KMS-11 (cell line): ENCODE measurements at regions not wholly inside any gene's neighbourhood (a gene's known extent, or its start where the extent isn't known, plus 50 kb on each side); places are given as distances from the start of the nearest gene placed in this dataset.

ENCODE experiments used
- H2AFZ ChIP-seq: fragments of 200-600 bp; sonication (generic); 2 replicates; pipeline ENCODE4 v1.6.1; 2016; ENCODE audit warnings: antibody characterized with exemption, mixed run types, low read depth
- H3K27ac ChIP-seq: fragments of 200-600 bp; sonication (generic); 2 replicates; pipeline ENCODE4 v1.6.1; 2016; ENCODE audit warnings: mild to moderate bottlenecking, mixed run types
- H3K27me3 ChIP-seq: fragments of 200-600 bp; sonication (generic); 2 replicates; pipeline ENCODE4 v1.6.1; 2017; ENCODE audit warnings: mild to moderate bottlenecking, low read depth, mixed run types, moderate library complexity; ENCODE audit not compliant: insufficient read depth
- H3K36me3 ChIP-seq: fragments of 200-600 bp; sonication (generic); 2 replicates; pipeline ENCODE4 v1.6.1; 2017; ENCODE audit warnings: mild to moderate bottlenecking, mixed run types; ENCODE audit not compliant: insufficient read depth
- H3K4me1 ChIP-seq: fragments of 200-600 bp; sonication (generic); 2 replicates; pipeline ENCODE4 v1.6.1; 2016; ENCODE audit warnings: mild to moderate bottlenecking, low read depth, mixed run types; ENCODE audit not compliant: poor library complexity, severe bottlenecking
- H3K4me2 ChIP-seq: fragments of 200-600 bp; sonication (generic); 2 replicates; pipeline ENCODE4 v1.7.0; 2016; ENCODE audit warnings: mild to moderate bottlenecking, mixed run types
- H3K4me3 ChIP-seq: fragments of 200-600 bp; sonication (generic); IDR thresholded peaks from 2 replicates; pipeline ENCODE4 v1.6.1; 2017; ENCODE audit warnings: low read depth, low read length, mixed read lengths; ENCODE audit not compliant: insufficient read depth
- H3K79me2 ChIP-seq: fragments of 200-600 bp; sonication (generic); 2 replicates; pipeline ENCODE4 v1.6.1; 2016; ENCODE audit warnings: low read depth, mixed run types; ENCODE audit not compliant: insufficient read depth
- H3K9ac ChIP-seq: fragments of 200-600 bp; sonication (generic); 2 replicates; pipeline ENCODE4 v1.6.1; 2016; ENCODE audit warnings: mild to moderate bottlenecking, mixed run types
- H4K20me1 ChIP-seq: fragments of 200-600 bp; sonication (generic); 2 replicates; pipeline ENCODE4 v1.6.1; 2016; ENCODE audit warnings: mild to moderate bottlenecking, mixed run types; ENCODE audit not compliant: insufficient read depth
- TF ChIP-seq, protein P1 (sequence below): fragments of 200-600 bp; sonication (generic); conservative IDR thresholded peaks from 2 replicates; pipeline ENCODE4 v1.6.1; 2017; ENCODE audit warnings: low read depth, mild to moderate bottlenecking, antibody characterized with exemption, low read length, moderate library complexity, mixed read lengths

DNA sequence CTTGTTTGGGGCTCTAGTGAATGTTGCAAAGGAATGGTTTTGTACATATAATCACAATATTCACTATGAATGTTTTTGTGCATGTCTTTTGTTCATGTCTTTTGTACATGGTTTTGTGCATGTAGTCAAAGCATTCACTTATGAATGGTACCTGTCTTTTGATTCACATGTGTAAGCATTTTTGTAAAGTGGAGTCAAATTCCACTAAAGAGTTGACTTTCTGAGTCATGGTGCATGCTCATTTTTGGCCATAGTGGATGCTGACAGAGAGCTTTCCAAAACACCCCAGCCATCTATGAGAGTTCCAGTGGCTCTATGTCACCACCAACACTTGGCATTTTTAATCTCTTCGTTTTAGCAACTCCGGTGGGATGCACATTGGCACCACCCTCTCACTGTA is 1185.9 kb upstream of the TMEM132C start:
- no peak overlapping the region for H2AFZ ChIP-seq
- no peaks in the 10 kb centered on the region for H4K20me1 ChIP-seq
- TF ChIP-seq, protein P1, sequence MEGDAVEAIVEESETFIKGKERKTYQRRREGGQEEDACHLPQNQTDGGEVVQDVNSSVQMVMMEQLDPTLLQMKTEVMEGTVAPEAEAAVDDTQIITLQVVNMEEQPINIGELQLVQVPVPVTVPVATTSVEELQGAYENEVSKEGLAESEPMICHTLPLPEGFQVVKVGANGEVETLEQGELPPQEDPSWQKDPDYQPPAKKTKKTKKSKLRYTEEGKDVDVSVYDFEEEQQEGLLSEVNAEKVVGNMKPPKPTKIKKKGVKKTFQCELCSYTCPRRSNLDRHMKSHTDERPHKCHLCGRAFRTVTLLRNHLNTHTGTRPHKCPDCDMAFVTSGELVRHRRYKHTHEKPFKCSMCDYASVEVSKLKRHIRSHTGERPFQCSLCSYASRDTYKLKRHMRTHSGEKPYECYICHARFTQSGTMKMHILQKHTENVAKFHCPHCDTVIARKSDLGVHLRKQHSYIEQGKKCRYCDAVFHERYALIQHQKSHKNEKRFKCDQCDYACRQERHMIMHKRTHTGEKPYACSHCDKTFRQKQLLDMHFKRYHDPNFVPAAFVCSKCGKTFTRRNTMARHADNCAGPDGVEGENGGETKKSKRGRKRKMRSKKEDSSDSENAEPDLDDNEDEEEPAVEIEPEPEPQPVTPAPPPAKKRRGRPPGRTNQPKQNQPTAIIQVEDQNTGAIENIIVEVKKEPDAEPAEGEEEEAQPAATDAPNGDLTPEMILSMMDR = no peak
- no peak overlapping the region for H3K4me3 ChIP-seq
- no peak overlapping the region for H3K4me2 ChIP-seq
- no peaks in the 10 kb centered on the region for H3K79me2 ChIP-seq
- H3K27me3 ChIP-seq = no peaks in the 10 kb centered on the region
- H3K27ac ChIP-seq = no peak overlapping the region
- no peak overlapping the region for H3K9ac ChIP-seq
- no peaks in the 10 kb centered on the region for H3K36me3 ChIP-seq
- H3K4me1 ChIP-seq = peaks cover 12% of the 10 kb centered on the region

DNA sequence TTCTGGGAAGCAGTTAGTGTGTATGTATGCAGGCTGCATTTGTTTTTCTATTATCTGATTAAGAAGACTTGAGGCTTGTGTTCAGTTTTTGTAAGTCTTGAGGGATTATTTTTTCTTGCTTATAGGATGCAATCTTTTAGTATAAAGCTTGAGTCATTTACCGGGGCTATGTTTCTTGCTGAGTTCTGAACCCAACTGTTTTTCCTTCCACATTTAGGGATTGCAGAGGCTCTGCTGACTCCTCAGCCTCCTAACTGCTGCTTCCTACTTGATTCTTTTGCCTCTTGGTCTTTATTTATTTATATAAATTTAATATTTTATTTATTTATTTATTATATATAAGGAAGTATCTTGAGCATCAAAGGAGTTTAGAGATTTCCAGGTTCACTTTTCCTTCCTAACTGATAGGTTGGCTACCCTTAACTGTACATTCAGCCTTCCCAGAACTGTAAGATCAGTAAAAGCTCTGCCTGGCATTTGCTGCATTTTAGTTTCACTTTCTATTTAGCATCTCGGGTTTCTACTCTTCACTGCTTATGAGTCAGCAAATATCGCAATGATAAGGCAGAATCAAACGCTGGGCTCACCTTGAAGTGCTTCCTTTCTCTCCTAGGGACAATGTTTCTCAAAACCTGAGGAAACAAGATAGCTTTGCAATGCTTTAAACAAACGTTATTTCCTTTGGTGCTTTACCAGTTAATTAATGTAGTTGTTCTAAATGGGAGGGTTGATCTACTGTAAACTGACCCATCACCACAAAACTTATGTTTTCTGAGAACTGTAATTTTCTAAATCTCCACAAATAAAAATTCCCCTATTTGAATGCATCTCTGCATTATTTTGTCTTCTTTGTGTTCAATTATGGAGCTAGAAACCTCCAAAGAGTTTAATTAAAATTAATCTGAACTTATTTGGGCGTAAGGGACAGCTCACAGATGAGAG is 1183.7 kb upstream of the TMEM132C start:
- Histone ChIP-seq H3K4me1 (peaks cover 12% of the 10 kb centered on the region), H2AFZ (peak overlapping the region; percentile 82), H3K27me3 (no peaks in the 10 kb centered on the region), H3K9ac (peak overlapping the region; percentile 66; the same call in 1 of the 2 replicates), H4K20me1 (no peaks in the 10 kb centered on the region), H3K4me2 (peak overlapping the region; percentile 57), H3K4me3 (no peak overlapping the region), H3K27ac (peak overlapping the region; percentile 79), H3K36me3 (no peaks in the 10 kb centered on the region), H3K79me2 (no peaks in the 10 kb centered on the region)
- TF ChIP-seq, protein P1 = no peak

DNA sequence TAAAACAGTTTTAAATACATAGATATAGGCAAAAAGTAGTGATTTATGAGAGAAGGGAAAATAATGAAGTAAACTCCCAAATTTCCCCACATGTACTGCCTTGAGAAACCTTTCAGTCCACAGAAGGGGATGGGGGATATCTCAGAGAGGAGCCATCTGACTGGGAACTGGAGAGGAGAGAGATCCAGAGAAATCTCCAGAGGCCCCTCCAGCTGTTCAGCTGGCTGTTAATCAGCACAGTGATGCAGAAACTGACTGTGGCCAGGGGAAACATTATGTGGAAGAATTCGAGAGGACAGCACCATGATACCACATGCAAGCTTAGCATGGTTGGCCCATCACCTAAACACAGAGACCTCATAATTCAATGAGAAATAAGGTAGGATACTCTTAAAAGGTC is 1165.9 kb upstream of the TMEM132C start:
- TF ChIP-seq, protein P1 = no peak
- no peaks in the 10 kb centered on the region for H3K79me2 ChIP-seq
- H2AFZ ChIP-seq = no peak overlapping the region
- H4K20me1 ChIP-seq = no peaks in the 10 kb centered on the region
- H3K27ac ChIP-seq = no peak overlapping the region
- H3K36me3 ChIP-seq = no peaks in the 10 kb centered on the region
- H3K27me3 ChIP-seq = no peaks in the 10 kb centered on the region
- no peak overlapping the region for H3K9ac ChIP-seq
- no peak overlapping the region for H3K4me2 ChIP-seq
- no peaks in the 10 kb centered on the region for H3K4me1 ChIP-seq
- H3K4me3 ChIP-seq = no peak overlapping the region

DNA sequence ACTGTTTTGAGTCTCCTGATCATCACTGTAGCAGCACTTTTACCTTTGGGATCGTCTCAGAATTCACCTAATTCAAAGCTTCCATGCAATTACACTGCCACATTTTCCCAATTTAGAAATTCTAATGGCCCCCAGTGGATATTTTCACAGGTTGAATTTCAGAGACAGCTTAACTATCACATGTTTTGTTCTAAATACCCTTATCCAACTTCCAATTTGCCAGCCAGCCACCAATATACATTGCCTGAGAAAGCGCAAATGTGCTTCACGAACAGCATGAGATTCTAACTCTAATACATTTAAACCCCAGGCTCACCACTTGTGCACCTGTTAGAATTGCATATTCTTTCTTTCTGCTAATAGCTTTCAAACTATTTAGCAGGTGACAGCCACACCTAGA is 1160.9 kb upstream of the TMEM132C start:
- Histone ChIP-seq H4K20me1 (no peaks in the 10 kb centered on the region), H3K4me2 (no peak overlapping the region), H3K4me1 (no peaks in the 10 kb centered on the region), H3K4me3 (no peak overlapping the region), H3K79me2 (no peaks in the 10 kb centered on the region), H3K27me3 (no peaks in the 10 kb centered on the region), H3K9ac (no peak overlapping the region), H3K27ac (no peak overlapping the region), H3K36me3 (no peaks in the 10 kb centered on the region), H2AFZ (no peak overlapping the region)
- TF ChIP-seq, protein P1 = no peak
